DND-41 (cell line): ENCODE measurements at regions not wholly inside any gene's neighbourhood (a gene's known extent, or its start where the extent isn't known, plus 50 kb on each side); places are given as distances from the start of the nearest gene placed in this dataset.

ENCODE experiments used
- ATAC-seq: fragments of 200-7000 bp; cut with Tn5 transposase; 3 replicates; pipeline ENCODE4 v1.9.1; 2021; ENCODE audit warnings: low read depth; ENCODE audit not compliant: insufficient read depth
- DNase-seq: peaks from one replicate; pipeline ENCODE4 v3.0.0-alpha.2; 2020
- H2AFZ ChIP-seq: 2 replicates; pipeline ENCODE4 v1.6.0; 2012; ENCODE audit warnings: low read depth, low read length
- H3K27ac ChIP-seq: 2 replicates; pipeline ENCODE4 v1.5.1; 2012; ENCODE audit warnings: low read length, inconsistent platforms
- H3K27me3 ChIP-seq: fragments of 200-600 bp; sonication (generic); 2 replicates; pipeline ENCODE4 v1.6.0; 2012; ENCODE audit warnings: low read length, mild to moderate bottlenecking, inconsistent platforms; ENCODE audit not compliant: insufficient read depth, poor library complexity
- H3K36me3 ChIP-seq: 2 replicates; pipeline ENCODE4 v1.5.1; 2012; ENCODE audit warnings: low read length, inconsistent platforms; ENCODE audit not compliant: insufficient read depth
- H3K4me1 ChIP-seq: 2 replicates; pipeline ENCODE4 v1.5.1; 2012; ENCODE audit warnings: mild to moderate bottlenecking, low read length; ENCODE audit not compliant: insufficient read depth
- H3K4me2 ChIP-seq: 2 replicates; pipeline ENCODE4 v1.6.0; 2012; ENCODE audit warnings: mild to moderate bottlenecking, moderate library complexity, low read length, inconsistent platforms; ENCODE audit not compliant: insufficient read depth
- H3K4me3 ChIP-seq, 2 experiments: fragments of 200-600 bp in 1 of 2; shearing (Covaris generic) in 1 of 2; 2 replicates each; pipeline ENCODE4 v1.5.1; 2012 to 2016; ENCODE audit warnings: inconsistent platforms in 2 of 2, low read length in 2 of 2, mild to moderate bottlenecking in 2 of 2, low read depth in 1 of 2, moderate library complexity in 1 of 2
- H3K79me2 ChIP-seq: 2 replicates; pipeline ENCODE4 v1.6.0; 2012; ENCODE audit warnings: low read length, inconsistent platforms; ENCODE audit not compliant: insufficient read depth
- H3K9ac ChIP-seq: 2 replicates; pipeline ENCODE4 v1.6.0; 2012; ENCODE audit warnings: low read depth, mild to moderate bottlenecking, inconsistent platforms, low read length, moderate library complexity
- H3K9me3 ChIP-seq: 2 replicates; pipeline ENCODE4 v1.5.1; 2012; ENCODE audit warnings: low read length, moderate library complexity, mild to moderate bottlenecking, inconsistent platforms; ENCODE audit not compliant: insufficient read depth, severe bottlenecking
- H4K20me1 ChIP-seq: 2 replicates; pipeline ENCODE4 v1.6.0; 2012; ENCODE audit warnings: low read length; ENCODE audit not compliant: insufficient read depth
- CTCF ChIP-seq: IDR thresholded peaks from 2 replicates; pipeline ENCODE4 v1.5.1; 2012; ENCODE audit warnings: borderline replicate concordance, low read length, moderate library complexity, mild to moderate bottlenecking; ENCODE audit not compliant: poor library complexity, severe bottlenecking; ENCODE audit errors: extremely low read depth
- EZH2 ChIP-seq: IDR thresholded peaks from 3 replicates; pipeline ENCODE4 v1.6.1; 2012; ENCODE audit warnings: borderline replicate concordance, low read depth, mild to moderate bottlenecking, moderate library complexity, low read length, inconsistent platforms; ENCODE audit not compliant: severe bottlenecking

- H3K9me3 ChIP-seq, result no peaks in the 10 kb centered on the region
- ATAC-seq (no peak), DNase-seq (no peak)
- TF ChIP-seq EZH2, result no peak
- TF ChIP-seq CTCF, result no peak
- H3K36me3 ChIP-seq, result no peaks in the 10 kb centered on the region
- H2AFZ ChIP-seq, result no peak overlapping the region
- no peaks in the 10 kb centered on the region for H3K4me1 ChIP-seq
- no peaks in the 10 kb centered on the region for H3K79me2 ChIP-seq
- H3K9ac ChIP-seq, result no peak overlapping the region
- no peak overlapping the region for H3K27ac ChIP-seq
- H4K20me1 ChIP-seq, result no peaks in the 10 kb centered on the region
- no peaks in the 10 kb centered on the region for H3K27me3 ChIP-seq
- no peak overlapping the region for H3K4me3 ChIP-seq
- no peak overlapping the region for H3K4me2 ChIP-seq
Observed at GRCh38 chr12:98437806-98438595, 77.4 kb upstream of the TMPO start.

- no peak overlapping the region for H3K9ac ChIP-seq
Observed at GRCh38 chr12:98438656-98439230, 76.6 kb upstream of the TMPO start.

GRCh38 chr12:98439471-98439951, 75.9 kb upstream of the TMPO start:
- no peak for TF ChIP-seq EZH2
- TF ChIP-seq CTCF, result no peak
- Histone ChIP-seq H3K9me3 (no peaks in the 10 kb centered on the region), H3K9ac (no peak overlapping the region), H3K4me2 (no peak overlapping the region), H3K27me3 (peaks cover 3% of the 10 kb centered on the region), H2AFZ (no peak overlapping the region), H4K20me1 (no peaks in the 10 kb centered on the region), H3K27ac (no peak overlapping the region), H3K4me3 (no peak overlapping the region), H3K79me2 (no peaks in the 10 kb centered on the region), H3K4me1 (no peaks in the 10 kb centered on the region), H3K36me3 (no peaks in the 10 kb centered on the region)
- ATAC-seq (no peak), DNase-seq (no peak)

More at GRCh38 chr12:98438656-98439230, 76.6 kb upstream of the TMPO start:
- H3K27ac ChIP-seq, result no peak overlapping the region
- H4K20me1 ChIP-seq, result no peaks in the 10 kb centered on the region
- H3K79me2 ChIP-seq, result no peaks in the 10 kb centered on the region
- no peak for DNase-seq
- no peaks in the 10 kb centered on the region for H3K36me3 ChIP-seq
- ATAC-seq, result no peak
- TF ChIP-seq EZH2 (no peak), CTCF (no peak)
- H2AFZ ChIP-seq, result no peak overlapping the region
- no peak overlapping the region for H3K4me2 ChIP-seq
- no peak overlapping the region for H3K4me3 ChIP-seq
- H3K4me1 ChIP-seq, result no peaks in the 10 kb centered on the region
- no peaks in the 10 kb centered on the region for H3K27me3 ChIP-seq
- no peaks in the 10 kb centered on the region for H3K9me3 ChIP-seq
